Neural crest cell (in vitro differentiated cells): ENCODE measurements at regions not wholly inside any gene's neighbourhood (a gene's known extent, or its start where the extent isn't known, plus 50 kb on each side); places are given as distances from the start of the nearest gene placed in this dataset.

Experiments
- DNase-seq: peaks from one replicate; pipeline ENCODE4 v3.0.0; 2021; ENCODE audit warnings: low read depth, mixed read lengths, low spot score
- H3K27ac Mint-ChIP-seq: one replicate; pipeline ENCODE4 v1.8.0; 2021; ENCODE audit warnings: mild to moderate bottlenecking, mixed read lengths; ENCODE audit not compliant: unreplicated experiment
- H3K27me3 Mint-ChIP-seq: 2 replicates; pipeline ENCODE4 v1.8.0; 2021; ENCODE audit warnings: low read depth, mild to moderate bottlenecking, mixed read lengths
- H3K36me3 Mint-ChIP-seq: 2 replicates; pipeline ENCODE4 v1.8.0; 2021; ENCODE audit warnings: low read depth, mild to moderate bottlenecking, mixed read lengths
- H3K4me1 Mint-ChIP-seq: 2 replicates; pipeline ENCODE4 v1.8.0; 2021; ENCODE audit warnings: mixed read lengths
- H3K4me3 Mint-ChIP-seq: one replicate; pipeline ENCODE4 v1.8.0; 2021; ENCODE audit warnings: mild to moderate bottlenecking, mixed read lengths
- H3K9me3 Mint-ChIP-seq: 2 replicates; pipeline ENCODE4 v1.8.0; 2021; ENCODE audit warnings: mixed read lengths
- CTCF ChIP-seq: fragments of 200-600 bp; sonication (generic); conservative IDR thresholded peaks from 2 replicates; pipeline ENCODE4 v1.5.0; 2021; ENCODE audit warnings: antibody characterized with exemption, mild to moderate bottlenecking

GRCh38 chr6:95830859-95831557 is 184.8 kb upstream of the FUT9 start:
- no peaks in the 10 kb centered on the region for H3K27me3 Mint-ChIP-seq
- no peaks in the 10 kb centered on the region for H3K4me1 Mint-ChIP-seq
- H3K9me3 Mint-ChIP-seq: no peaks in the 10 kb centered on the region
- TF ChIP-seq CTCF: no peak
- H3K27ac Mint-ChIP-seq: no peak overlapping the region
- H3K4me3 Mint-ChIP-seq: no peak overlapping the region
- H3K36me3 Mint-ChIP-seq: no peaks in the 10 kb centered on the region
- DNase-seq: no peak

- no peak for DNase-seq
- H3K9me3 Mint-ChIP-seq: no peaks in the 10 kb centered on the region
- no peaks in the 10 kb centered on the region for H3K27me3 Mint-ChIP-seq
- no peak overlapping the region for H3K4me3 Mint-ChIP-seq
- no peak for TF ChIP-seq CTCF
- no peaks in the 10 kb centered on the region for H3K36me3 Mint-ChIP-seq
- H3K27ac Mint-ChIP-seq: no peak overlapping the region
- H3K4me1 Mint-ChIP-seq: no peaks in the 10 kb centered on the region
Observed at GRCh38 chr6:95837890-95838289, 177.9 kb upstream of the FUT9 start.

- no peaks in the 10 kb centered on the region for H3K27me3 Mint-ChIP-seq
- H3K4me1 Mint-ChIP-seq: peaks cover 1% of the 10 kb centered on the region
- no peak overlapping the region for H3K27ac Mint-ChIP-seq
- TF ChIP-seq CTCF: no peak
- no peaks in the 10 kb centered on the region for H3K9me3 Mint-ChIP-seq
- DNase-seq: no peak
- H3K4me3 Mint-ChIP-seq: no peak overlapping the region
- H3K36me3 Mint-ChIP-seq: no peaks in the 10 kb centered on the region
Observed at GRCh38 chr6:95841560-95841959, 174.2 kb upstream of the FUT9 start.

- TF ChIP-seq CTCF: no peak
- DNase-seq: no peak
- Mint-ChIP-seq H3K36me3 (no peaks in the 10 kb centered on the region), H3K4me1 (peaks cover 11% of the 10 kb centered on the region), H3K27ac (no peak overlapping the region), H3K27me3 (no peaks in the 10 kb centered on the region), H3K4me3 (no peak overlapping the region), H3K9me3 (no peaks in the 10 kb centered on the region)
Observed at GRCh38 chr6:95846652-95847051, 169.1 kb upstream of the FUT9 start.

GRCh38 chr6:95847061-95847460 is 168.7 kb upstream of the FUT9 start:
- Mint-ChIP-seq H3K4me1 (peaks cover 11% of the 10 kb centered on the region), H3K36me3 (no peaks in the 10 kb centered on the region), H3K9me3 (no peaks in the 10 kb centered on the region), H3K4me3 (no peak overlapping the region), H3K27me3 (no peaks in the 10 kb centered on the region), H3K27ac (no peak overlapping the region)
- TF ChIP-seq CTCF: no peak
- no peak for DNase-seq
